Smooth muscle cell (in vitro differentiated cells): ENCODE measurements at regions not wholly inside any gene's neighbourhood (a gene's known extent, or its start where the extent isn't known, plus 50 kb on each side); places are given as distances from the start of the nearest gene placed in this dataset.

Experiments used
- DNase-seq: peaks from one replicate; lab custom pipeline; 2025; ENCODE audit not compliant: unreplicated experiment; lab: John Stamatoyannopoulos, UW
- H2AFZ ChIP-seq: fragments of 200-600 bp; sonication (generic); 2 replicates; pipeline ENCODE4 v1.6.0; 2016; ENCODE audit warnings: antibody characterized with exemption, low read depth, mild to moderate bottlenecking
- H3F3A ChIP-seq: fragments of 200-600 bp; sonication (generic); 2 replicates; pipeline ENCODE4 v1.6.0; 2017; ENCODE audit warnings: antibody characterized with exemption, low read depth
- H3K27ac ChIP-seq: fragments of 200-600 bp; sonication (generic); 2 replicates; pipeline ENCODE4 v1.5.1; 2016; ENCODE audit warnings: low read depth, mild to moderate bottlenecking
- H3K27me3 ChIP-seq: fragments of 200-600 bp; sonication (generic); 2 replicates; pipeline ENCODE4 v1.6.1; 2016; ENCODE audit warnings: low read depth, mild to moderate bottlenecking
- H3K36me3 ChIP-seq: fragments of 200-600 bp; sonication (generic); 2 replicates; pipeline ENCODE4 v1.5.1; 2016; ENCODE audit warnings: low read depth
- H3K4me1 ChIP-seq: fragments of 200-600 bp; sonication (generic); 2 replicates; pipeline ENCODE4 v1.5.1; 2016; ENCODE audit warnings: low read depth
- H3K4me2 ChIP-seq: fragments of 200-600 bp; sonication (generic); 2 replicates; pipeline ENCODE4 v1.6.0; 2016; ENCODE audit warnings: mild to moderate bottlenecking
- H3K4me3 ChIP-seq: fragments of 200-600 bp; sonication (generic); 2 replicates; pipeline ENCODE4 v1.5.1; 2016; ENCODE audit warnings: mild to moderate bottlenecking
- H3K79me2 ChIP-seq: fragments of 200-600 bp; sonication (generic); 2 replicates; pipeline ENCODE4 v1.6.0; 2016; ENCODE audit warnings: low read depth, mild to moderate bottlenecking
- H3K9ac ChIP-seq: fragments of 200-600 bp; sonication (generic); 2 replicates; pipeline ENCODE4 v1.6.0; 2016; ENCODE audit warnings: low read depth
- H3K9me3 ChIP-seq: fragments of 200-600 bp; sonication (generic); replicated peaks from 2 replicates; pipeline ENCODE4 v1.5.1; 2016; ENCODE audit warnings: low read depth
- H4K20me1 ChIP-seq: fragments of 200-600 bp; sonication (generic); 2 replicates; pipeline ENCODE4 v1.6.0; 2016; ENCODE audit warnings: low read depth
- whole genome bisulfite sequencing: methylation state at CpG from one replicate; pipeline ENCODE4 v1.1.7; 2016; ENCODE audit warnings: low lambda C conversion rate; 5-methylcytosine and 5-hydroxymethylcytosine counted together
- TF ChIP-seq, protein P1 (sequence below): fragments of 200-600 bp; sonication (generic); IDR thresholded peaks from 2 replicates; pipeline ENCODE4 v1.5.1; 2017; ENCODE audit warnings: borderline replicate concordance, mild to moderate bottlenecking, antibody characterized with exemption; ENCODE audit not compliant: insufficient read depth, poor library complexity, severe bottlenecking

DNA sequence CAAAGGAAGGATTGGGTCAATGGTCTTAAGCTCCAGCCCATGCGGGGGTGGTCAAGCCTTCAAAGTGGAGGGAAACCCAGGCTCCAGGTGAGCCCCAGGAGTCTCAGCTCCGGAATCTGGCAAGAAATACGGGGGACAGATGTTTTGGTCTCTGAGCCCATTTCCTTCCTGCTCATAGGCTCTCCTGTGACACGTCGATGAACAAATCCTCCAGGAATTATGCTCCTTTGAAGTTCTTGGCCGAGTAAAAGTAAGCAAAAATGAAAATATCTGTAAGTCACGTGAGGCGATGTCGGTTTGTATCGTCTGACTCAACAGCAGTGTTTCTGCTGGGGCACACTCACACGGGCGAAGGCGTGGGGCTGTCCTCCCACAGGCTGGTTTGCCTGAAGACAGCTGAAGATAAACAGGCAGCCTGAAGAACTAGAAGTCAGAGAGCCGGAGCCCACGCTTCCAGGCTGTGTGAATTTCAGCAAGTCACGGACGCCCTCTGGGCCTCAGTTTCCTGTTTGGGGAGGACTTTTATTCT is 52.6 kb upstream of the SMNDC1 start:
- Histone ChIP-seq H3F3A (peaks cover 13% of the 10 kb centered on the region), H3K36me3 (no peaks in the 10 kb centered on the region), H3K4me2 (peak overlapping the region; percentile 68), H3K9ac (peak overlapping the region; percentile 67), H3K27me3 (no peaks in the 10 kb centered on the region), H2AFZ (no peak overlapping the region), H4K20me1 (no peaks in the 10 kb centered on the region), H3K4me1 (peaks cover 10% of the 10 kb centered on the region), H3K79me2 (no peaks in the 10 kb centered on the region), H3K9me3 (no peaks in the 10 kb centered on the region), H3K4me3 (no peak overlapping the region), H3K27ac (peak overlapping the region; percentile 76)
- TF ChIP-seq, protein P1, sequence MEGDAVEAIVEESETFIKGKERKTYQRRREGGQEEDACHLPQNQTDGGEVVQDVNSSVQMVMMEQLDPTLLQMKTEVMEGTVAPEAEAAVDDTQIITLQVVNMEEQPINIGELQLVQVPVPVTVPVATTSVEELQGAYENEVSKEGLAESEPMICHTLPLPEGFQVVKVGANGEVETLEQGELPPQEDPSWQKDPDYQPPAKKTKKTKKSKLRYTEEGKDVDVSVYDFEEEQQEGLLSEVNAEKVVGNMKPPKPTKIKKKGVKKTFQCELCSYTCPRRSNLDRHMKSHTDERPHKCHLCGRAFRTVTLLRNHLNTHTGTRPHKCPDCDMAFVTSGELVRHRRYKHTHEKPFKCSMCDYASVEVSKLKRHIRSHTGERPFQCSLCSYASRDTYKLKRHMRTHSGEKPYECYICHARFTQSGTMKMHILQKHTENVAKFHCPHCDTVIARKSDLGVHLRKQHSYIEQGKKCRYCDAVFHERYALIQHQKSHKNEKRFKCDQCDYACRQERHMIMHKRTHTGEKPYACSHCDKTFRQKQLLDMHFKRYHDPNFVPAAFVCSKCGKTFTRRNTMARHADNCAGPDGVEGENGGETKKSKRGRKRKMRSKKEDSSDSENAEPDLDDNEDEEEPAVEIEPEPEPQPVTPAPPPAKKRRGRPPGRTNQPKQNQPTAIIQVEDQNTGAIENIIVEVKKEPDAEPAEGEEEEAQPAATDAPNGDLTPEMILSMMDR = no peak
- WGBS = 12% methylated on average over 17 of the region's 17 CpGs
- DNase-seq = peak; percentile 16

DNA sequence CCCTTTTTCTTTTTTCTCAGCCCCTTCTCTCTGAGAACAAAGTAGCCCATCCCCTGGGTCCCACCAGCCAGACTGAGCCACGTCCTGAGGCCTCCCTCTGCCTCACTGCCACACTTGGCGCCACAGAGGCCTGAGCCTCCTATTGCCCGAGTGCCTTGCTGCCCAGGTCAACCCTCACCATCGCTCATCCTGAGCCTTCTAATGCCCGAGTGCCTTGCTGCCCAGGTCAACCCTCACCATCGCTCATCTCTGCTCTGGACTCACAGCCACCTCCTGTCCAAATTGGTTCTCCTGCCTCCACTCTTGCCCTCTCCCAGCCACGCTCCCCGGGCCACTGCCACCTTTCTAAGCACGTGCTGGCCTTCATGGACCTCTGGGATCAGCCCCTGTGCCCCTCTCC is 53.2 kb upstream of the SMNDC1 start:
- 94% methylated on average over 9 of the region's 9 CpGs for WGBS
- Histone ChIP-seq H3F3A (peaks cover 13% of the 10 kb centered on the region), H4K20me1 (no peaks in the 10 kb centered on the region), H3K9ac (no peak overlapping the region), H3K9me3 (no peaks in the 10 kb centered on the region), H3K4me2 (peak overlapping the region; percentile 18), H3K79me2 (no peaks in the 10 kb centered on the region), H3K27ac (peak overlapping the region; percentile 38), H3K36me3 (no peaks in the 10 kb centered on the region), H3K4me3 (no peak overlapping the region), H3K27me3 (no peaks in the 10 kb centered on the region), H2AFZ (no peak overlapping the region), H3K4me1 (peaks cover 10% of the 10 kb centered on the region)
- TF ChIP-seq, protein P1 = no peak
- no peak for DNase-seq

DNA sequence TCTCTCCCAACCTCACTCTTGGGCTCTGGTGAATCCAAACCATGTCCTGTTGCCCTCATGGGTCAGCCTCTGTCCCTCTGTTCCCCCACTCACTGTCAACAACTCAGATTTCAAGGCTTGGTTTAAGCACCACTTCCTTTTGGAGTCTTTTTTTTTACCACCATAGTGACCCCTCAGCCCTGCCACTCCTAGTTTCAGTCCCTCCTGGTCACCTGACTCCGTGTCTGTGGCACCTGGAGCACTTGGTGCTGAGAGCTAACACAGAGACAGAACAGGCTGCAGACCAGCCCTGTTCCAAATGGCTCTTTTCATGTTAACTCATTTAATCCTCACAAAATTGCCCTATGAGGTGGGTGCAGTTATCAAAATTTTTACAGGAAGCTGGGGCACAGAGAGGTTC is 53.6 kb upstream of the SMNDC1 start:
- 81% methylated on average over 1 of the region's 1 CpG for WGBS
- H2AFZ ChIP-seq = no peak overlapping the region
- H3K4me1 ChIP-seq = peaks cover 10% of the 10 kb centered on the region

More for the DNA sequence above, 53.6 kb upstream of the SMNDC1 start:
- H3K27me3 ChIP-seq = no peaks in the 10 kb centered on the region
- TF ChIP-seq, protein P1 = no peak
- no peak overlapping the region for H3K9ac ChIP-seq
- peaks cover 13% of the 10 kb centered on the region for H3F3A ChIP-seq
- no peaks in the 10 kb centered on the region for H4K20me1 ChIP-seq
- H3K36me3 ChIP-seq = no peaks in the 10 kb centered on the region
- no peaks in the 10 kb centered on the region for H3K79me2 ChIP-seq
- H3K4me3 ChIP-seq = no peak overlapping the region
- H3K27ac ChIP-seq = no peak overlapping the region
- DNase-seq = no peak
- no peak overlapping the region for H3K4me2 ChIP-seq
- H3K9me3 ChIP-seq = no peaks in the 10 kb centered on the region
